BE2C (cell line): ENCODE measurements at regions not wholly inside any gene's neighbourhood (a gene's known extent, or its start where the extent isn't known, plus 50 kb on each side); places are given as distances from the start of the nearest gene placed in this dataset.

ENCODE experiments used
- DNase-seq: peaks from one replicate; pipeline ENCODE4 v3.0.0-alpha.2; 2020
- H3K27me3 ChIP-seq: fragments of 250-450 bp; sonication (Bioruptor Pico); 2 replicates; pipeline ENCODE4 v1.5.1; 2020; ENCODE audit warnings: mild to moderate bottlenecking
- H3K36me3 ChIP-seq: fragments of 250-450 bp; sonication (Bioruptor Pico); 2 replicates; pipeline ENCODE4 v1.5.1; 2020; ENCODE audit warnings: mild to moderate bottlenecking
- H3K4me1 ChIP-seq: fragments of 250-450 bp; sonication (Bioruptor Pico); 2 replicates; pipeline ENCODE4 v1.5.1; 2020
- H3K4me3 ChIP-seq: 2 replicates; pipeline ENCODE4 v1.5.1; 2011; ENCODE audit warnings: low read depth, low read length
- H3K9me3 ChIP-seq: fragments of 250-450 bp; sonication (Bioruptor Pico); 2 replicates; pipeline ENCODE4 v1.5.1; 2020
- TF ChIP-seq, protein P1 (sequence below): IDR thresholded peaks from 2 replicates; pipeline ENCODE4 v1.5.1; 2012; ENCODE audit warnings: mild to moderate bottlenecking, low read depth, low read length

DNA sequence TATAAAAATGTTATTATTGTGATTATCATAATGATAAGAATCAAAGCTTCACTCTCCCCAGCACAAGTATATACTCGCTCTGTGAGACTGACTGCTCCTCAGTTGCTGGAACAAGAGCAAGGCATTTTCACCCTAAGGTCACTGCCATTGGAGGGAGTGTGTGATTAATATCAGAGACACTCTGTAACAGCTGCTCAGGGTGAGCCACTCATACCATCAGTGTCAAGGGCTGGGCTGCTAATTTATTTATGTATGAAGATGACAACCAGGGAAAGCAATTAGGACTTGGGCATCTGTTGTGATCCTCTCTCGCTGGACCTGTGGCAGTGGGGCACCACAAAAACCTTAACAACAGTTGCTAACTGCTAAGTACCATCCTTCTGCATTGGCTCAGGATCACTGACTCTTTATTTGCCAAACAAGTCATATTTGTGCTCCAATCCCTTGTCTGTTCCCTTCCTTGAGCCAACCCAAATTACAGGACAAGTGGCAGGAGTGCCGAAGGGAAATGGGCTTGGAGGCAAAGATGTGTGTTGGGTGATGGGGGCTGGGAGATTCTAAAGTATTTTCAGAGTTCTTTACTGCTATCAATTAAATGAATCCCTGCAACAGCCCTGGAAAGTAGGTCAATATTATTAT, 297.5 kb upstream of the STT3B start:
- Histone ChIP-seq H3K27me3 (no peaks in the 10 kb centered on the region), H3K4me1 (no peaks in the 10 kb centered on the region), H3K36me3 (no peaks in the 10 kb centered on the region), H3K4me3 (no peak overlapping the region), H3K9me3 (no peaks in the 10 kb centered on the region)
- DNase-seq, result no peak
- TF ChIP-seq, protein P1, sequence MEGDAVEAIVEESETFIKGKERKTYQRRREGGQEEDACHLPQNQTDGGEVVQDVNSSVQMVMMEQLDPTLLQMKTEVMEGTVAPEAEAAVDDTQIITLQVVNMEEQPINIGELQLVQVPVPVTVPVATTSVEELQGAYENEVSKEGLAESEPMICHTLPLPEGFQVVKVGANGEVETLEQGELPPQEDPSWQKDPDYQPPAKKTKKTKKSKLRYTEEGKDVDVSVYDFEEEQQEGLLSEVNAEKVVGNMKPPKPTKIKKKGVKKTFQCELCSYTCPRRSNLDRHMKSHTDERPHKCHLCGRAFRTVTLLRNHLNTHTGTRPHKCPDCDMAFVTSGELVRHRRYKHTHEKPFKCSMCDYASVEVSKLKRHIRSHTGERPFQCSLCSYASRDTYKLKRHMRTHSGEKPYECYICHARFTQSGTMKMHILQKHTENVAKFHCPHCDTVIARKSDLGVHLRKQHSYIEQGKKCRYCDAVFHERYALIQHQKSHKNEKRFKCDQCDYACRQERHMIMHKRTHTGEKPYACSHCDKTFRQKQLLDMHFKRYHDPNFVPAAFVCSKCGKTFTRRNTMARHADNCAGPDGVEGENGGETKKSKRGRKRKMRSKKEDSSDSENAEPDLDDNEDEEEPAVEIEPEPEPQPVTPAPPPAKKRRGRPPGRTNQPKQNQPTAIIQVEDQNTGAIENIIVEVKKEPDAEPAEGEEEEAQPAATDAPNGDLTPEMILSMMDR, result no peak

- H3K9me3 ChIP-seq, result no peaks in the 10 kb centered on the region
- TF ChIP-seq, protein P1, result no peak
- no peak overlapping the region for H3K4me3 ChIP-seq
- no peak for DNase-seq
- H3K27me3 ChIP-seq, result no peaks in the 10 kb centered on the region
- no peaks in the 10 kb centered on the region for H3K36me3 ChIP-seq
- no peaks in the 10 kb centered on the region for H3K4me1 ChIP-seq
Measured at GRCh38 chr3:31237887-31238286, 294.8 kb upstream of the STT3B start.

DNA sequence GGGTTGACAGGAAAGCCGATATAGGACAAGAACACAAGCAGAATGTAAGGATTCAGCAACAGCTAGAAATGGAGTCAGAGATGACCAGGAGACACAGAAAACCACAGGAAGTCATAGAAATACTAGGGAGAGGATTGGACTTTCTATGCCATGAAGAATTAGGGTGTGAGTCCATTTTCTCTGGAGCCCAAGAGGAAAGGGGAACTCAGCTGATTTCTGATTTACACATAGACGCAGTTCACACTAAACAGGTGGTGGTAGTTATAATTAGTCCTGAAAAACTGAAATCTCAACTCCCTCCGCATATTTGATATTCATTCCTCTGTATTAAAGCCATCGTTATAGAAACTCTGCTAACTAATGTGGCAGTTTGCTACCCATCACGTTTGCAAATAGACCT, 292.7 kb upstream of the STT3B start:
- no peak for DNase-seq
- H3K36me3 ChIP-seq, result no peaks in the 10 kb centered on the region
- TF ChIP-seq, protein P1, result no peak
- H3K4me1 ChIP-seq, result no peaks in the 10 kb centered on the region
- H3K27me3 ChIP-seq, result no peaks in the 10 kb centered on the region
- H3K9me3 ChIP-seq, result no peaks in the 10 kb centered on the region
- no peak overlapping the region for H3K4me3 ChIP-seq

DNA sequence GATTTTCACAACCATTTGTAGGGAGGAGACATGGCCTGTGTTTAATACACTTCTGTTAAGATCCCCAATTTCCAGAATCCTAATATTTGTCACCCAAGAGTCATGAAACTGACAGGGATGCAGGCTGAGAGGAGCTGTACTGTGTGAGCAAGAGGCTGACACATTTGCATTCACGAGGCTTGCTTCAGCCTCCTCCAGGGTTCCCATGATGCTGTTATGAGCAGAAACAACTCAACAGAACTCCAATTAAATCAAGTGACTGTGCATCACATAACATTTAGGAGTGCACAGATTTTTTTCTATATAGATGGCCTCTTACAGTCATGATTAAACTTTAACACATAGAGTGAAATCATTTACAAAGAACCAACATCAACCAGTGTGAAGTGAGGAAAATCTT, 292.3 kb upstream of the STT3B start:
- Histone ChIP-seq H3K4me3 (no peak overlapping the region), H3K9me3 (no peaks in the 10 kb centered on the region), H3K36me3 (no peaks in the 10 kb centered on the region), H3K4me1 (no peaks in the 10 kb centered on the region), H3K27me3 (no peaks in the 10 kb centered on the region)
- TF ChIP-seq, protein P1, result no peak
- no peak for DNase-seq

DNA sequence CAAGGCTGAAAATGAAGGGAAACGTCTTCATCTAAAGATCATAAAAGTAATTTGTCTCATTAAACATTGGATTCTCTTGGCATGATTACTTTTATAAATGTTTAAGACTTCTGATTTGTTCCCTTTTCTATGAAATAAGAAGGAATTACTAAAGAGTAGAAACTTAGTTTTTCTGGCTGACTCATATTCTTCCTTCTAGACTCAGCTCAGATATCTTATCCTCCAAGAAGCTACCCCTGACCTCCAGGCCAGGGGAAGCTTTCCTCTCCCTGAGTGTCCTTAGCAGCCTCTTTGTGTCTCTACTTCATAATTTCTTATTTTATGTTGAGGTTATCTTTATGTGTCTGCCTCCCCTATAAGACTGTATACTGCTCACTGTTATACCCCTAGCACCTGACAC, 291.9 kb upstream of the STT3B start:
- no peaks in the 10 kb centered on the region for H3K27me3 ChIP-seq
- no peaks in the 10 kb centered on the region for H3K9me3 ChIP-seq
- no peaks in the 10 kb centered on the region for H3K4me1 ChIP-seq
- TF ChIP-seq, protein P1, result no peak
- no peak for DNase-seq
- H3K4me3 ChIP-seq, result no peak overlapping the region
- no peaks in the 10 kb centered on the region for H3K36me3 ChIP-seq

- TF ChIP-seq, protein P1, result no peak
Measured at GRCh38 chr3:31241533-31241932, 291.2 kb upstream of the STT3B start.

More at GRCh38 chr3:31241533-31241932, 291.2 kb upstream of the STT3B start:
- H3K4me3 ChIP-seq, result no peak overlapping the region
- H3K27me3 ChIP-seq, result no peaks in the 10 kb centered on the region
- no peaks in the 10 kb centered on the region for H3K9me3 ChIP-seq
- H3K36me3 ChIP-seq, result no peaks in the 10 kb centered on the region
- no peak for DNase-seq
- H3K4me1 ChIP-seq, result no peaks in the 10 kb centered on the region
